GM12873 (cell line): ENCODE measurements at regions not wholly inside any gene's neighbourhood (a gene's known extent, or its start where the extent isn't known, plus 50 kb on each side); places are given as distances from the start of the nearest gene placed in this dataset.

ENCODE experiments used
- TF ChIP-seq, protein P1 (sequence below): IDR thresholded peaks from 2 replicates; pipeline ENCODE4 v1.5.1; 2012; ENCODE audit warnings: low read depth, mild to moderate bottlenecking, moderate library complexity, low read length, control low read depth; ENCODE audit not compliant: insufficient read depth; ENCODE audit errors: missing control alignments

DNA sequence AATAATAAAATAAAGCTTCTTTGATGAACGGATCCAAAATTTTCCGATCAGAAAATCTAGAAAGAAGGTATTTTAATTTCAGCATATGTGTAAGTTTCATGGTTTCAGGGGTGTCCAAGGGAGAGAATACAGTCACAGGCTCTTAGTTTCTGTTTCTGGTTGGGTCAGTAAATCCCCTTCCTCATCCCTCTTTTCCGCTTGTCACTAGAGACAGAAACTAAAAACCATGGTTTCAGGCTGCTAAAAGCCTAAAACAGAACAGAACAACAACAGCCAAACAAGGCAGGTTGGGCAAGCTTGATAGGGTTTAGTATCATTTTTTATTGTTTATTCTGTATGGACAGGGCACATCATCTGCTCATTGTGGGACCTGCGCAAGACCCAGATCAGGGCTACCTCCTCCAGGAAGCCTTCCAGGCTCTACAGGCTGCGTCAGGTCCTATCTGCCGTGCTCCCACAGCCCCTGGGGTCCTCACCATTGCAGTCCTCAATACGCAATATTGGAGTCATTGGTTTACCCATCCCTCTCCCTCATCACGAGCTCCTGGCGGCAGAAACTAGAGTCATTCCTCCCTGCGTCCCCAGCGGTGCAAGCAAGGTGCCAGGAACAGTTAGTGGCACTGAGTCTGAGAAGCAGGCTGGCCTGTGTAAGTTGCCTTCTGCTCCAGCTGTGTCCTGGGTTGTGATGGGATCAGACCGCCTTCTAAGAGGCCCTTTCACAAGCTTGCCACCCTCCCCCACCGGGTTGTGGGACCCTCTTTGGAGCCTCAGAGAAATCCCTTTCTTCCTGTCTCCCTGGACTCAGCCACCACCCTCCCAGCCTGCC, 70.2 kb upstream of the CUX1 start:
- TF ChIP-seq, protein P1, sequence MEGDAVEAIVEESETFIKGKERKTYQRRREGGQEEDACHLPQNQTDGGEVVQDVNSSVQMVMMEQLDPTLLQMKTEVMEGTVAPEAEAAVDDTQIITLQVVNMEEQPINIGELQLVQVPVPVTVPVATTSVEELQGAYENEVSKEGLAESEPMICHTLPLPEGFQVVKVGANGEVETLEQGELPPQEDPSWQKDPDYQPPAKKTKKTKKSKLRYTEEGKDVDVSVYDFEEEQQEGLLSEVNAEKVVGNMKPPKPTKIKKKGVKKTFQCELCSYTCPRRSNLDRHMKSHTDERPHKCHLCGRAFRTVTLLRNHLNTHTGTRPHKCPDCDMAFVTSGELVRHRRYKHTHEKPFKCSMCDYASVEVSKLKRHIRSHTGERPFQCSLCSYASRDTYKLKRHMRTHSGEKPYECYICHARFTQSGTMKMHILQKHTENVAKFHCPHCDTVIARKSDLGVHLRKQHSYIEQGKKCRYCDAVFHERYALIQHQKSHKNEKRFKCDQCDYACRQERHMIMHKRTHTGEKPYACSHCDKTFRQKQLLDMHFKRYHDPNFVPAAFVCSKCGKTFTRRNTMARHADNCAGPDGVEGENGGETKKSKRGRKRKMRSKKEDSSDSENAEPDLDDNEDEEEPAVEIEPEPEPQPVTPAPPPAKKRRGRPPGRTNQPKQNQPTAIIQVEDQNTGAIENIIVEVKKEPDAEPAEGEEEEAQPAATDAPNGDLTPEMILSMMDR: no peak

DNA sequence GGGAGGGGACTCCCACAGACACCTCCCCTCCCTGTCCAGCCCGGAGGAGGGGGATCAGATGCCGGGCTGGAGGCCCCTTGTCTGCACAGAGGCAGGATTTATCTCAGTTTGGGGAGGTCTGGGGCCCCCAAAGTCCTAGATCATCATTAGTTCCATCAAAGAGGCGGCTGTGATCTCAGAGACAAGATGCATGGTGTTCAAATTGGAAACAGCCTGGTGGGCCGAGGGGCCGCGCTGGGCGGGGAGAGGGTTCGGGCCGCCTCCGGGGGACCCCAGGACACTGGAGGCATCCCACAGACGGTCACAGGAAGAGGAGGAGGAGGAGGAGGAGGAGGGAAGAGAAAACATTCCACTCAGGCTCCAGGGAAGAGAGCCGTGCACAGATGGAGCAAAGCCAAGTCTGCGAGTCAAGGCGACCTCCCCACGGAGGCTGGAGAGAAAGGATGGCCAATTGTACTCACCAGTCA, 69.5 kb upstream of the CUX1 start:
- TF ChIP-seq, protein P1: no peak

GRCh38 chr7:101749891-101750290, 67.5 kb upstream of the CUX1 start:
- TF ChIP-seq, protein P1: no peak

DNA sequence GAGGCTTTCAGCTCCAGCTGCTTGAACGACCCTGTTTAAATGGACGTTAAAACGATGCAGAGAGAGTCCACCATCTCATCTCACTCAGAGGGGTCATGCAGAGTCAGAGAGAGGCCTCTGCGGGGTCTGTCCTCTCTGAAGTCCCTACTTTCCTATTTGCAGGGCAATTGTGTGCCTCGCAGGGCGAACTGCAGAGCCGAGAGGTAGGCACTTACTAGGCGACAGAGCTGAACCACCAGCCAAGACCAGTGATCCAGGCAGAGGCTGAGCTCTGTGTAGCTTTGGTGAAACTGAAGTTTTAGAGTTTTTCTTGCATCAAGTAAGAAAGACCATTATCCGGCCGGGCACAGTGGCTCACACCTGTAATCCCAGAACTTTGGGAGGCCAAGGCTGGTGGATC, 64.1 kb upstream of the CUX1 start:
- TF ChIP-seq, protein P1: no peak

- TF ChIP-seq, protein P1: no peak
These were observed 62.8 kb upstream of the CUX1 start for GRCh38 chr7:101754424-101755159.

GRCh38 chr7:101757879-101758278, 59.5 kb upstream of the CUX1 start:
- TF ChIP-seq, protein P1: no peak

DNA sequence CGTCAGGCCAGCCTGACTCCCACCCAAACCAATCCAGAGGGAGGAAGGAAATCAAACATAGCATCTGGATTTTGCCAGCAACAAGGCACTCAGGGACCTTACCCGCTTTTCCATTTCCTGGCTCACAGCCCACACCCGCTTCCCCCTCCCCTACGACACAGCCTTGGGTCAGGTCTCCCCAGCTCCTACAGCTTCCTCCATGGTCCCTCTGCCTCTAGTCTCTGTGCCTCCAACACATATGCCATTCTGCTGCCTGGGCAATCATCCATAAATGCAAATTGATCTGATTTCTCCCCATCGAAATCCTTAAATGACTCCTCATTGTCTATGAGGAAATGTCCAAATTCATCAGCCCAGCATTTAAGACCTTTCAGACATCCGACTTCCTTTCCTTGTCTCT, 53.2 kb upstream of the CUX1 start:
- TF ChIP-seq, protein P1: no peak
